ENCODE measurements at regions not wholly inside any gene's neighbourhood (a gene's known extent, or its start where the extent isn't known, plus 50 kb on each side); places are given as distances from the start of the nearest gene placed in this dataset.

DNA sequence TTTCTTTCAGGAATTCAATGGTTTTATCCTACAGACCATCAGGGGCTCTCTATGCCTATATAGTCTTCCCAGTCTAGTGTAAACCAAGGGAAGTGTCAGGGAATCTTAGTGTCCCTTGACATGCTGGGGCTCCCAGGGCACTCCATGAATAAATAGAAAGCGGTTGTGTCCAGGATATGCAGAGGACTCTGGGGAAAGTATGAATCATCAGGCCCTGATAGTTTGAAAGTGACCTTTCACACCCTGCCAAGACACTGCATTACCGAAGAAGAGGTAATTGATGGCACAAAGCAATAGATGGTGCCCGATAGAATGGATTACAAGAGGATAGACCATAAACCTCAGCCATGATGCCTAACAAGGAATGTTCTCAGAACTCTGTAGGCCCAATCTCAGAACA is 163.3 kb upstream of the DAPK1 start:
- H3K27me3 ChIP-seq (replicated peaks; ENCODE audit: insufficient read depth): no peaks in the 10 kb centered on the region
- H3K27ac ChIP-seq: no peak overlapping the region
- TF ChIP-seq, protein P1, sequence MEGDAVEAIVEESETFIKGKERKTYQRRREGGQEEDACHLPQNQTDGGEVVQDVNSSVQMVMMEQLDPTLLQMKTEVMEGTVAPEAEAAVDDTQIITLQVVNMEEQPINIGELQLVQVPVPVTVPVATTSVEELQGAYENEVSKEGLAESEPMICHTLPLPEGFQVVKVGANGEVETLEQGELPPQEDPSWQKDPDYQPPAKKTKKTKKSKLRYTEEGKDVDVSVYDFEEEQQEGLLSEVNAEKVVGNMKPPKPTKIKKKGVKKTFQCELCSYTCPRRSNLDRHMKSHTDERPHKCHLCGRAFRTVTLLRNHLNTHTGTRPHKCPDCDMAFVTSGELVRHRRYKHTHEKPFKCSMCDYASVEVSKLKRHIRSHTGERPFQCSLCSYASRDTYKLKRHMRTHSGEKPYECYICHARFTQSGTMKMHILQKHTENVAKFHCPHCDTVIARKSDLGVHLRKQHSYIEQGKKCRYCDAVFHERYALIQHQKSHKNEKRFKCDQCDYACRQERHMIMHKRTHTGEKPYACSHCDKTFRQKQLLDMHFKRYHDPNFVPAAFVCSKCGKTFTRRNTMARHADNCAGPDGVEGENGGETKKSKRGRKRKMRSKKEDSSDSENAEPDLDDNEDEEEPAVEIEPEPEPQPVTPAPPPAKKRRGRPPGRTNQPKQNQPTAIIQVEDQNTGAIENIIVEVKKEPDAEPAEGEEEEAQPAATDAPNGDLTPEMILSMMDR (IDR thresholded peaks at IDR 0.05): no peak
- H3K36me3 ChIP-seq: no peaks in the 10 kb centered on the region
- ATAC-seq (ENCODE audit: insufficient number of reproducible peaks, low FRiP score, low read depth) (no peak), DNase-seq (ENCODE audit: low spot score) (no peak)
- no peak overlapping the region for H3K4me3 ChIP-seq
- H3K4me1 ChIP-seq (ENCODE audit: control insufficient read depth in 1 of 2, low read depth in 2 of 2): peaks cover 0 to 11% of the 10 kb centered on the region in 2 donors
- H3K9me3 ChIP-seq: peaks cover 9% of the 10 kb centered on the region

DNA sequence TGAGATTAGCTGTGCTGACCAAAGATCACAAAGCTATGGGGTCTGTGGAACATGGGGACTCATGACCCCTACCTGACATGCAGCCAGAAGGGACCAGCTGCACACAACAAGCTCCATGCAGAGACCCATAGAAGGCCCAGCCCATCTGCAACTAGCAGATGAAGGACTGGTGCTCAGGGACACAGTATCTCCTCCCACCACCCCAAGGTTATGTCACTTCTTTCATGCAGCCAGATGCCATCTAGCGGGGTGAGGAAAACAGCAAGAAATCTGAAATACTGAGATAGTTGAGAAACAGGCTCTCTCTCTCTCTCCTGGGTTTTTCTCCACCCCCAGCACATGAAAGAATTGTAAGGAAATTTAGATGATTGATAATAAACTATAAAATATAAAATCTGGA is 161.3 kb upstream of the DAPK1 start:
- Histone ChIP-seq H3K9me3 (peaks cover 5% of the 10 kb centered on the region), H3K27ac (no peak overlapping the region), H3K4me3 (no peak overlapping the region), H3K4me1 (ENCODE audit: control insufficient read depth in 1 of 2, low read depth in 2 of 2) (peaks cover 0 to 11% of the 10 kb centered on the region in 2 donors), H3K27me3 (replicated peaks; ENCODE audit: insufficient read depth) (no peaks in the 10 kb centered on the region), H3K36me3 (no peaks in the 10 kb centered on the region)
- ATAC-seq (ENCODE audit: insufficient number of reproducible peaks, low FRiP score, low read depth): no peak
- DNase-seq (ENCODE audit: low spot score): no peak
- TF ChIP-seq, protein P1 (IDR thresholded peaks at IDR 0.05): no peak

DNA sequence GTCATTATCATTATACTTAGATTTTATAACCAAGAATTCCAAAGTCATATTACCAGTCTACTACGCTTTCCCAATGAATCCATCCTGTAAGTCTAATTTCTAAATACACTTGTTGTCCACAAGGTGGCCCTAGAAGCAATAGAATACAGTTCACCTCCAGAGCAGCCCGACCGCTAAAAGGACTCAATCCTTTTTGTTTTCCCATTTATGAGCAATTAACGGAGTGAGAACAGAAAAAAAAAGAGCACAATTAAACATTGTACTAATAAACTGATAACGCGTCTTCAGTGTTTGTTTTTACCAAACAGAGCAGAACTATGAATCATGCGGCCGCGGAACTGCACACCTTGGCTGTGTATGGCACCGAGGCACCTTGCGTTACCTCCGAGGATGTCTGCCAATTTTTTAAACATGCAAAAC is 160.7 kb upstream of the DAPK1 start:
- Histone ChIP-seq H3K4me1 (ENCODE audit: control insufficient read depth in 1 of 2, low read depth in 2 of 2) (peaks cover 0 to 11% of the 10 kb centered on the region in 2 donors), H3K36me3 (no peaks in the 10 kb centered on the region), H3K27ac (no peak overlapping the region), H3K4me3 (peak overlapping the region; percentile 59), H3K9me3 (peaks cover under 1% of the 10 kb centered on the region), H3K27me3 (replicated peaks; ENCODE audit: insufficient read depth) (no peaks in the 10 kb centered on the region)
- DNase-seq (ENCODE audit: low spot score) (no peak), ATAC-seq (ENCODE audit: insufficient number of reproducible peaks, low FRiP score, low read depth) (no peak)
- TF ChIP-seq, protein P1 (IDR thresholded peaks at IDR 0.05): peak; percentile 71

DNA sequence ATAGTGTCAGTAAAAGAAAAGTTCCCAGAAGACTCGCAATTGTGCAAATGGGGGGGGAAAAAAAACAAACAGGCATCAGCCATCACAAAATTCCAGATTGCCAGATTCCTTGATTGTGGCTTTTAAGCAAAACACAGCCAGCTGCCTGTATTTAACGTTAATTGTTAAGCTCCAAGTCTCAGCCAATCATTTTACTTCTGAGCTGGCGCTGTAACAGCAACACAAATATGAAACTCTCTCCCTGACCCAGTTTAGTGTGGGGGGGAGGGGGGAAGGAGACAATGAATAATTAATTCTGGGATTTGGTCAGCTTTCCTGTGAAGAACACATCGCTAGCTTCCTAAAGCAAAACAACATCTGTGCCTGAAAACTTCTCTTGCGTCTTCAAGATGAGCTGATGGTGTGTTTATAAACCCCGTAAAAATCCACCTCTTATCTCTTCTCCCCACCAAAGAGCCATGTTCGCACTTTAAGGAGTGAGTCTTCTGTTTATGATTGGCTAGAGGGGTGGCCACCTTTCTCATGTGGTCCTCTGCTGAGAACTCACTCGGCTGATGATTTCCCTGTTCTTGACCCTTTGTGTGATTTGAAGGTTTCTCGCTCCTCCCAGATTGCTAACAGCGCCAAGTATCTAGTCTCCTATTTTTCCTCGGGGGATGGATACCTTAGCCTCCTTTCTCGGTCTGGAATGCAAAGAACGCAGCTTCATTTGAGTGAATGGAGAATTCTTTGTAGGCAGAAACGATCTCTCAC is 160.2 kb upstream of the DAPK1 start:
- Histone ChIP-seq H3K27ac (no peak overlapping the region), H3K36me3 (no peaks in the 10 kb centered on the region), H3K4me3 (peak overlapping the region; percentile 59), H3K27me3 (replicated peaks; ENCODE audit: insufficient read depth) (no peaks in the 10 kb centered on the region), H3K9me3 (no peaks in the 10 kb centered on the region), H3K4me1 (ENCODE audit: control insufficient read depth in 1 of 2, low read depth in 2 of 2) (peaks cover 0 to 11% of the 10 kb centered on the region in 2 donors)
- DNase-seq (ENCODE audit: low spot score): no peak
- TF ChIP-seq, protein P1 (IDR thresholded peaks at IDR 0.05): no peak
- no peak for ATAC-seq (ENCODE audit: insufficient number of reproducible peaks, low FRiP score, low read depth)

DNA sequence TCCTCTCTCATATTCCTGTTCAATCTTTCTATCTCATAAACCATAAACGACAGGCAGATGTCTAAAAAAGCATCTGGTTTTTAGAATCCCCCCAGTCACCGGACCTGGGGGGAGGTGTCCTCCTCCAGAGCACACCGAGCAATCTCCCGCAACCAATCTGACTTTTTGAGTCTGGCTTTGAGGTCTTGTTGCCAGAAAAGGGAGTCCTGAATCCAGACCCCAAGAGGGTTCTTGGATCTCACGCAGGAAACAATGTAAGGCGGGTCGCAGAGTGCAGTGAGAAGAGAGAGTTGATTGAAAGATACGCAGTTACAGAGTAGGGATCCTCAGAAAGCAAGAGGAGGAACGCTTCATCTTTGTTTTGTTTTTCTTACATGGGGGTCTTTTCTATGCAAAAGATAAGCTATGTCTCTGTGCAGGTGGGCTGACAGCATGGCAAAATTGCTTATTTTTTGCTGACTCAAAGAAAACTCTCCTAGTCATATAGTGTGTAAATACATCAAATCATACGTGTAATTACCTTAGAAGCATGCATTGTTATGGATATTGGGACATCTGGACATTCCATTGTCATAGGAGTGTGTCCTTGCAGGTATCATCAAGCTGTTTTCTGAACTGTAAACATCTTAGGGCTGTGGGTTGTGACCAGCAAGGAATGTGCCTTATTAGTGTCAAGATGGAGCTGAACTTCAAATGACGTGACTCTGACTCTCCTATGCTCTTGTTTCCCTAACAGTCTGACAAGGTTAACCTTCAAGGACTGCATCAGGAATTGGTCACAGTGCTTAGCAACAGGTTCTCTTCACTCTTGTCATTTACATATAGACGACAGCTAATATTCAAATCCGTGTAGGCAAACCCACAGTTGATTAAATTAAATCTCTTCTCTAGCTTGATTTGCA is 159.3 kb upstream of the DAPK1 start:
- DNase-seq (ENCODE audit: low spot score) (no peak), ATAC-seq (ENCODE audit: insufficient number of reproducible peaks, low FRiP score, low read depth) (no peak)
- Histone ChIP-seq H3K27me3 (replicated peaks; ENCODE audit: insufficient read depth) (no peaks in the 10 kb centered on the region), H3K9me3 (no peaks in the 10 kb centered on the region), H3K4me1 (ENCODE audit: control insufficient read depth in 1 of 2, low read depth in 2 of 2) (peaks cover 0 to 11% of the 10 kb centered on the region in 2 donors), H3K4me3 (no peak overlapping the region), H3K27ac (no peak overlapping the region), H3K36me3 (no peaks in the 10 kb centered on the region)
- TF ChIP-seq, protein P1 (IDR thresholded peaks at IDR 0.05): no peak
